GM21529 (cell line): ENCODE measurements at regions not wholly inside any gene's neighbourhood (a gene's known extent, or its start where the extent isn't known, plus 50 kb on each side); places are given as distances from the start of the nearest gene placed in this dataset.
A peak's percentile ranks its signal among the peaks of the same experiment; 100 is the strongest.
"Not testable (repeated sequence)": the region's sequence is repeated elsewhere in the genome, so short reads cannot be mapped to it uniquely, and the experiment has no call there.

ENCODE experiments used
- ATAC-seq: cut with Tn5 transposase; IDR thresholded peaks from one replicate; pipeline ENCODE4 v1.9.1; 2021; ENCODE audit not compliant: unreplicated experiment

GRCh38 chr11:45000918-45001317 is 50.2 kb upstream of the TP53I11 start:
- ATAC-seq = no peak

GRCh38 chr11:45001466-45002165 is 50.9 kb upstream of the TP53I11 start:
- ATAC-seq = no peak

GRCh38 chr11:45005106-45005505 is 54.4 kb upstream of the TP53I11 start:
- no peak for ATAC-seq

GRCh38 chr11:45007011-45007410 is 56.3 kb upstream of the TP53I11 start:
- no peak for ATAC-seq

GRCh38 chr11:45015983-45016382 is 65.3 kb upstream of the TP53I11 start:
- ATAC-seq = not testable (repeated sequence)

- ATAC-seq = not testable (repeated sequence)
Measured at GRCh38 chr11:45016446-45016845, 65.8 kb upstream of the TP53I11 start.

- no peak for ATAC-seq
Measured at GRCh38 chr11:45017329-45017728, 66.6 kb upstream of the TP53I11 start.

GRCh38 chr11:45021001-45021400 is 70.3 kb upstream of the TP53I11 start:
- ATAC-seq = no peak

DNA sequence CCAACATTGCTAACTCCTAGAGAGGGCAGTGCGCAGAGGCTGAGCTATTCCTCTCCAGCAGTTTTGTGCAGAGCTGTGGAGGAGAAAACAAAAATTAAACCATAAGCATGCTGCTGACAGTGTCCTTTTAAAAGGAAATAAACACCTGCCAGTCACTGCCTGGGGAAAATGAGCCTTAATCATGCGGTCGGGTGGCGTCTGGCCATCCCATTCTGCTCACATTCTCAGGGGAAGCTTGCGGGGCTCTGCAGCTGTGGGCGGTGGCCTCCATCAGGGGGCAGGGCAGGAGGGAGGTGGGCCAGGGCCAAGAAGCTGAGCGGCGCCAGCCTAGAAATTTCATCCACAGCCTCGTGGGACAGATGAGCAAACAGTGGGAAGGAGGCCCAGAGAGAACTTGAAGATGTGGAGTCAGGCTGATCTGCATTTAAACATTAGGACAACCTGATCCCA is 71.0 kb upstream of the TP53I11 start:
- ATAC-seq = no peak

- ATAC-seq = no peak
Measured at GRCh38 chr11:45022294-45023064, 71.8 kb upstream of the TP53I11 start.

- ATAC-seq = no peak
Measured at GRCh38 chr11:45023065-45023365, 72.3 kb upstream of the TP53I11 start.

DNA sequence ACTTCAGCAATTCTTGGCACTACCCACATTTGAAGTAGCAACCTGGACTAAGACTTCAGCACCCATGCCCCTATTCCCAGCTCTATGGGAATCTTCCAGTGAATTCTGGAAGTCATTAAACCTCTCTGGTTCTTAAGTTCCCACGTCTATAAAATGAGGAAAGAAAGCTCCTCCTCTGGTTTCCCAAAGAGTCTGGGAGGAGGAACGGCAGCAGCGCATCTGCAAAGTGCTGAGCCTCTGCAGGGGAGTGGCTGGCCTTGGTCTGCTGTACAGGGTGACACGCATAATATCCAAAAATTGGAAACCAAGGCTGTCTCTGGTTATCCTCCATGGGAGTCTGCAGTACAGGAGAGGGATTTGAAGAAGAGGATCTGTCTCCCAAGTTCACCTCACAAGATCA is 73.6 kb upstream of the TP53I11 start:
- ATAC-seq = no peak

DNA sequence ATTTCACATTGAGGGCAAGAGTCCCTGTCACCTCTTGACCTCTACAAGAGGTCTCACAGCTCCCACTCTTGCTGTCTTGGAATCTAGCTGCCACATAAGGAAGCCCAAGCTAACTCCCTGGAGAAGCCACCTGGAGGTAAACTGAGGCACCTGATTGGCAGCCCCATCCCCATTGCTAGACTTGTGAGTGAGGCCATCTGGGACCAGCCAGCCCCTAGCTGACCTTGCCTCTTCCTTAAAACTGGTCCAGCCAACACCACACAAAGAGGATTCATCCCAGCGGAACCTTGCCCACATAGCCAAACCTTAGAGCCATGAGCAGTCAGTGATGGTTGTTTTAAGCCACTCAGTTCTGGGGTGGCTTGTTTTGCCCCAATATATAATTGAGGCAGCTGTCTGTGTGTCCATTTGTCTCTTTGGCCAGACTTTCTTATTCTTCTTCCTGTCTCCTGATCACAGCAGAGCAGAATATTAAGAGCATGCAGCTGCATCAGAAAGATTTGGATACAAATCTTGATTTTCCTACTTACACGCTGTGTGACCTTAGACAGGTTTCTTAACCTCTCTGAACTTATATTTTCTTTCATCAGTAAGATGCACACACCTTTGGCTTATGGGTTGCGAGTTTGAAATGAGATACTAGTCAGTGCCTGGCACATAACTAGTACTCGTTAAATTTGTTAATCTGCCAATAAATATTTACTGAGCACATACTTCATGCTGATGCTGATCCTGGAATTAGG is 74.3 kb upstream of the TP53I11 start:
- no peak for ATAC-seq

GRCh38 chr11:45025716-45026492 is 75.2 kb upstream of the TP53I11 start:
- ATAC-seq = peak; percentile 82

GRCh38 chr11:45026835-45027234 is 76.2 kb upstream of the TP53I11 start:
- ATAC-seq = no peak

DNA sequence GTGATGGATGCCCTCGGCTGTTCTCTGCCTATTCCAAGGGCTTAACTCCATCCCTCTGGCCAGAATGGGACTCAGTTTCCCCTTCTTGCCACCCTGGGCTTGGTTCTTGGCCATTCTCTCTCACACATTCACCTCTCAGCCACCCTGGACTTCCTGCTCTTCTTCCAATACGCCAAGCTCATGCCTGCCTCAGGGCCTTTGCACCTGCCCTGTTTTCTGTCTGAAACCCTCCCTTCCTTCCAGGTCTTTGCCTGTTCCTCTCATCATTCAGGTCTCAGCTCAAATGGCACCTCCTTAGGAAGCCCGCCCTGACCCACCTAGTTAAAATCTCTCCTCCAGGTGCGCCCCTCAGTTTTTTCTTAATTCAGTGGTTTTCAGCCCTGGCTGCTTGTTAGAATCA is 76.6 kb upstream of the TP53I11 start:
- no peak for ATAC-seq

- no peak for ATAC-seq
Measured at GRCh38 chr11:45028911-45029682, 78.4 kb upstream of the TP53I11 start.

DNA sequence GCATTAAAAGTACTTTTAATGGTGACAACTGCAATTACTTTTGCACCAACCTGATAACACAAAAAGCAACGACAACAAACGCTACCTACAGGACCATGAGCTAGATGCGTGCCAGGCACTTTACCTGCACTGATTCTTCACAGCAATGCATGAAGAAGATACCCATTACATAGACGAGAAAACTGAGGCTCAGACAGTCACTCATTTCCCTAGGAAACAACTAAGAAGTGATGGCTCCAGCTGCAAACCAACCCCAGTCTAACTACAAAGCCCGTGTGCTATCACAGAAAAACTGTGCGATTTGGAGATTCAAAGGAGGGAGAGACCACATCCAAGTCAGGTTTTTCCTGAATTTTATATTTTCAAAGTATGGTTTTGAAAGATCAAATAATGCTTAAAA is 80.1 kb upstream of the TP53I11 start:
- ATAC-seq = no peak

- ATAC-seq = peak; percentile 90
Measured at GRCh38 chr11:45031912-45032519, 81.3 kb upstream of the TP53I11 start.

- no peak for ATAC-seq
Measured at GRCh38 chr11:45035413-45035812, 84.7 kb upstream of the TP53I11 start.
